ENCODE measurements at regions not wholly inside any gene's neighbourhood (a gene's known extent, or its start where the extent isn't known, plus 50 kb on each side); places are given as distances from the start of the nearest gene placed in this dataset.

- DNase-seq = no peak
Measured at GRCh38 chr1:30197639-30198450, 525.5 kb downstream of the MATN1 start.

GRCh38 chr1:30196872-30197638 lies 526.3 kb downstream of the MATN1 start:
- DNase-seq = no peak

- no peak for DNase-seq
Measured at GRCh38 chr1:30196457-30196856, 526.9 kb downstream of the MATN1 start.

GRCh38 chr1:30195424-30196134 lies 527.8 kb downstream of the MATN1 start:
- DNase-seq = no peak

GRCh38 chr1:30194741-30195423 lies 528.5 kb downstream of the MATN1 start:
- no peak for DNase-seq

GRCh38 chr1:30194046-30194619 lies 529.3 kb downstream of the MATN1 start:
- DNase-seq = no peak

- no peak for DNase-seq
Measured at GRCh38 chr1:30192969-30193630, 530.3 kb downstream of the MATN1 start.

GRCh38 chr1:30191154-30191702 lies 532.2 kb downstream of the MATN1 start:
- peak; percentile 61 for DNase-seq

GRCh38 chr1:30190511-30191153 lies 532.8 kb downstream of the MATN1 start:
- no peak for DNase-seq

GRCh38 chr1:30189818-30190500 lies 533.4 kb downstream of the MATN1 start:
- DNase-seq = no peak

- no peak for DNase-seq
Measured at GRCh38 chr1:30188999-30189398, 534.4 kb downstream of the MATN1 start.

GRCh38 chr1:30188329-30188728 lies 535.1 kb downstream of the MATN1 start:
- no peak for DNase-seq

- DNase-seq = no peak
Measured at GRCh38 chr1:30187413-30188023, 535.9 kb downstream of the MATN1 start.

- DNase-seq = no peak
Measured at GRCh38 chr1:30186586-30186985, 536.8 kb downstream of the MATN1 start.

GRCh38 chr1:30185809-30186208 lies 537.6 kb downstream of the MATN1 start:
- DNase-seq = no peak

GRCh38 chr1:30185313-30185712 lies 538.1 kb downstream of the MATN1 start:
- DNase-seq = no peak

- no peak for DNase-seq
Measured at GRCh38 chr1:30184393-30185141, 538.8 kb downstream of the MATN1 start.

GRCh38 chr1:30183895-30184294 lies 539.5 kb downstream of the MATN1 start:
- no peak for DNase-seq

GRCh38 chr1:30183006-30183405 lies 540.4 kb downstream of the MATN1 start:
- no peak for DNase-seq
